HEK293 (cell line): ENCODE measurements at regions not wholly inside any gene's neighbourhood (a gene's known extent, or its start where the extent isn't known, plus 50 kb on each side); places are given as distances from the start of the nearest gene placed in this dataset.

Experiments
- CTCF ChIP-seq: fragments of 450-650 bp; formaldehyde crosslinking; IDR thresholded peaks from 2 replicates; pipeline ENCODE4 v1.5.1; 2016; ENCODE audit warnings: missing biosample characterization, missing genetic modification characterization
- REST ChIP-seq: fragments of 450-650 bp; formaldehyde crosslinking; IDR thresholded peaks from 2 replicates; pipeline ENCODE4 v1.5.1; 2016; ENCODE audit warnings: missing biosample characterization, missing genetic modification characterization
- TRIM28 ChIP-seq: IDR thresholded peaks from 2 replicates; pipeline ENCODE4 v1.6.1; 2011; ENCODE audit warnings: low read length, control low read depth, borderline replicate concordance
- ZBTB1 ChIP-seq: fragments of 450-650 bp; formaldehyde crosslinking; IDR thresholded peaks from 2 replicates; pipeline ENCODE4 v1.5.1; 2016; ENCODE audit warnings: missing biosample characterization, missing genetic modification characterization
- ZBTB7A ChIP-seq: fragments of 450-650 bp; formaldehyde crosslinking; IDR thresholded peaks from 2 replicates; pipeline ENCODE4 v1.5.1; 2016; ENCODE audit warnings: low read depth, missing biosample characterization, missing genetic modification characterization
- ZNF274 ChIP-seq, 2 experiments: fragments of 200-500 bp in 1 of 2; fragments of 450-650 bp in 1 of 2; sonication (Bioruptor generic) in 1 of 2; formaldehyde crosslinking in 1 of 2; IDR thresholded peaks; 2 replicates each; pipeline versions ENCODE4 v1.5.1 to v1.6.1; 2014 to 2016; ENCODE audit warnings: borderline replicate concordance in 1 of 2, inconsistent platforms in 1 of 2, low read length in 1 of 2, missing biosample characterization in 1 of 2, missing genetic modification characterization in 1 of 2
- ZNF596 ChIP-seq: fragments of 450-650 bp; IDR thresholded peaks from 2 replicates; pipeline ENCODE4 v1.5.0; 2018; ENCODE audit warnings: missing biosample characterization, mild to moderate bottlenecking, missing genetic modification characterization, moderate library complexity
- ZNF660 ChIP-seq: fragments of 450-650 bp; IDR thresholded peaks from 2 replicates; pipeline ENCODE4 v1.5.1; 2018; ENCODE audit warnings: missing biosample characterization, mild to moderate bottlenecking, missing genetic modification characterization
- ZNF704 ChIP-seq: fragments of 450-650 bp; formaldehyde crosslinking; IDR thresholded peaks from 2 replicates; pipeline ENCODE4 v1.5.1; 2016; ENCODE audit warnings: missing biosample characterization, missing genetic modification characterization
- ZSCAN18 ChIP-seq: fragments of 450-650 bp; formaldehyde crosslinking; IDR thresholded peaks from 2 replicates; pipeline ENCODE4 v1.5.1; 2016; ENCODE audit warnings: missing biosample characterization, missing genetic modification characterization
- TF ChIP-seq, protein P1 (sequence below): fragments of 450-650 bp; formaldehyde crosslinking; conservative IDR thresholded peaks from 2 replicates; pipeline ENCODE4 v1.5.1; 2016; ENCODE audit warnings: low read depth, missing biosample characterization, missing genetic modification characterization

DNA sequence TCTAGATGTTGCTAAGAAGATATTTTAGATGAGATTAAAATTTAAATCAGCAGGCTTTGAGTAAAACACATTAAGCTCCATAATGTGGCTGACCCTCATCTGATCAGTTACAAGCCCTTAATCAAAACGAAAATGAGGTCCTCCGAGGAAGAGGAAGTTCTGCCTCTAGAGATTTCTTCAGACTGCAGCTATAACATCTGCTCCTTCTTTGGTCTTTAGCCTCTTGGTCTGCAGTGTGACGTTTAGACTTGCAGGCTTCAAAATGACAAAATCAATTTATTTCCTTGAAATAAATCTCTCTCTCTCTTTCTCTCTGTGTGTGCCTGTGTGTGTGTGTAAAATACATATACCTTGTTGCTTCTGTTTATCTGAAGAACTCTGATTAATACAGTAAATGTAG is 1429.8 kb upstream of the CDH9 start:
- no peak for TF ChIP-seq ZNF704 (tag by site-specific recombination)
- no peak for TF ChIP-seq CTCF
- TF ChIP-seq REST (tag by site-specific recombination), result no peak
- TF ChIP-seq ZBTB1, result no peak
- no peak for TF ChIP-seq ZSCAN18 (tag by site-specific recombination)
- no peak for TF ChIP-seq ZBTB7A
- no peak for TF ChIP-seq ZNF596 (tag by site-specific recombination)
- no peak for TF ChIP-seq ZNF660
- TF ChIP-seq, protein P1, sequence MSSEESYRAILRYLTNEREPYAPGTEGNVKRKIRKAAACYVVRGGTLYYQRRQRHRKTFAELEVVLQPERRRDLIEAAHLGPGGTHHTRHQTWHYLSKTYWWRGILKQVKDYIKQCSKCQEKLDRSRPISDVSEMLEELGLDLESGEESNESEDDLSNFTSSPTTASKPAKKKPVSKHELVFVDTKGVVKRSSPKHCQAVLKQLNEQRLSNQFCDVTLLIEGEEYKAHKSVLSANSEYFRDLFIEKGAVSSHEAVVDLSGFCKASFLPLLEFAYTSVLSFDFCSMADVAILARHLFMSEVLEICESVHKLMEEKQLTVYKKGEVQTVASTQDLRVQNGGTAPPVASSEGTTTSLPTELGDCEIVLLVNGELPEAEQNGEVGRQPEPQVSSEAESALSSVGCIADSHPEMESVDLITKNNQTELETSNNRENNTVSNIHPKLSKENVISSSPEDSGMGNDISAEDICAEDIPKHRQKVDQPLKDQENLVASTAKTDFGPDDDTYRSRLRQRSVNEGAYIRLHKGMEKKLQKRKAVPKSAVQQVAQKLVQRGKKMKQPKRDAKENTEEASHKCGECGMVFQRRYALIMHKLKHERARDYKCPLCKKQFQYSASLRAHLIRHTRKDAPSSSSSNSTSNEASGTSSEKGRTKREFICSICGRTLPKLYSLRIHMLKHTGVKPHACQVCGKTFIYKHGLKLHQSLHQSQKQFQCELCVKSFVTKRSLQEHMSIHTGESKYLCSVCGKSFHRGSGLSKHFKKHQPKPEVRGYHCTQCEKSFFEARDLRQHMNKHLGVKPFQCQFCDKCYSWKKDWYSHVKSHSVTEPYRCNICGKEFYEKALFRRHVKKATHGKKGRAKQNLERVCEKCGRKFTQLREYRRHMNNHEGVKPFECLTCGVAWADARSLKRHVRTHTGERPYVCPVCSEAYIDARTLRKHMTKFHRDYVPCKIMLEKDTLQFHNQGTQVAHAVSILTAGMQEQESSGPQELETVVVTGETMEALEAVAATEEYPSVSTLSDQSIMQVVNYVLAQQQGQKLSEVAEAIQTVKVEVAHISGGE, result no peak
- TF ChIP-seq ZNF274 (IDR thresholded peaks at IDR 0.05; ENCODE audit: low read length), result no peak
- no peak for TF ChIP-seq ZNF274 (tag by site-specific recombination; IDR thresholded peaks at IDR 0.05; ENCODE audit: borderline replicate concordance)
- no peak for TF ChIP-seq TRIM28
